ENCODE measurements at regions not wholly inside any gene's neighbourhood (a gene's known extent, or its start where the extent isn't known, plus 50 kb on each side); places are given as distances from the start of the nearest gene placed in this dataset.

DNA sequence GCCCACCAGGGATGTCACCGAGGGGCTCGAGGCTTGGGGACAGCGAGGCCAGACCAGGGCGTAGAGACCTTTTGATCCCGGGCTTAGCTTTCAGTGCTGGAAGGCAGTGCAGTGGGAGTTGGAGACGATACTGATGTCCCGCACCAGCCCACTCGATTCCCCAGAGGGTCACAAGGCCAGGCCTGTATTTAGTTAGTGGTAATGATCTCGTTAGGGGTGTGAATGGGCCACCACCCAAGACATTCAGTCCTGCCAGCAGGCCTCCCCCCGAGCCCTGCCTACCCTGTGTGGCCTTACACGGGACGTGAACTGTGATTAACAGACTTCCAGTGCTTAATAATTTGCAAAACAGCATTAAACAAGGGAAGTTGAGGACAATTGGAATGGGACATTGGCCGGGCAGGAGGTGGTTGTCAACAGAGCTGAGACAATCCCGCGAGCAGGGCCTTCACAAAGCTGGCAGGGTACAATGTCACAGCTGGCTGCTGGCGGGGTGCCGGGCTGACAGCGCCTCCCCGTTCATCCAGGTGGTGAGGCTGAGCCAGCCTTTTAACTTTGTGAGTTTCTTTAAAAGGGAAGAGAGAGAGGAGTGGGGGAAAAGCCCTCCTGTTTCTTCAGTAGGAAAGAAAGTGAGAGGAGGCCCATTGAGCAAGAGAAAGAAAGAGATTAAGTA is 175.3 kb upstream of the RALGAPA2 start:
- Histone ChIP-seq H3K27me3 (no peaks in the 10 kb centered on the region), H3K9me3 (replicated peaks in 1 of 3) (no peaks in the 10 kb centered on the region), H3K36me3 (replicated peaks in 1 of 2) (no peaks in the 10 kb centered on the region), H3K27ac (no peak overlapping the region), H3K4me1 (replicated peaks in 1 of 2) (no peaks in the 10 kb centered on the region), H3K4me3 (no peak overlapping the region)
- WGBS, 4 donors: 51 to 70% (median 69%) methylated on average over 13 to 19 of the region's 19 CpGs
- DNase-seq: no peak
- intact Hi-C loops (cut with DNase I): no loop called here
- TF ChIP-seq POLR2A (IDR thresholded peaks at IDR 0.05): no peak
- TF ChIP-seq, protein P1, sequence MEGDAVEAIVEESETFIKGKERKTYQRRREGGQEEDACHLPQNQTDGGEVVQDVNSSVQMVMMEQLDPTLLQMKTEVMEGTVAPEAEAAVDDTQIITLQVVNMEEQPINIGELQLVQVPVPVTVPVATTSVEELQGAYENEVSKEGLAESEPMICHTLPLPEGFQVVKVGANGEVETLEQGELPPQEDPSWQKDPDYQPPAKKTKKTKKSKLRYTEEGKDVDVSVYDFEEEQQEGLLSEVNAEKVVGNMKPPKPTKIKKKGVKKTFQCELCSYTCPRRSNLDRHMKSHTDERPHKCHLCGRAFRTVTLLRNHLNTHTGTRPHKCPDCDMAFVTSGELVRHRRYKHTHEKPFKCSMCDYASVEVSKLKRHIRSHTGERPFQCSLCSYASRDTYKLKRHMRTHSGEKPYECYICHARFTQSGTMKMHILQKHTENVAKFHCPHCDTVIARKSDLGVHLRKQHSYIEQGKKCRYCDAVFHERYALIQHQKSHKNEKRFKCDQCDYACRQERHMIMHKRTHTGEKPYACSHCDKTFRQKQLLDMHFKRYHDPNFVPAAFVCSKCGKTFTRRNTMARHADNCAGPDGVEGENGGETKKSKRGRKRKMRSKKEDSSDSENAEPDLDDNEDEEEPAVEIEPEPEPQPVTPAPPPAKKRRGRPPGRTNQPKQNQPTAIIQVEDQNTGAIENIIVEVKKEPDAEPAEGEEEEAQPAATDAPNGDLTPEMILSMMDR (IDR thresholded peaks at IDR 0.05): no peak

DNA sequence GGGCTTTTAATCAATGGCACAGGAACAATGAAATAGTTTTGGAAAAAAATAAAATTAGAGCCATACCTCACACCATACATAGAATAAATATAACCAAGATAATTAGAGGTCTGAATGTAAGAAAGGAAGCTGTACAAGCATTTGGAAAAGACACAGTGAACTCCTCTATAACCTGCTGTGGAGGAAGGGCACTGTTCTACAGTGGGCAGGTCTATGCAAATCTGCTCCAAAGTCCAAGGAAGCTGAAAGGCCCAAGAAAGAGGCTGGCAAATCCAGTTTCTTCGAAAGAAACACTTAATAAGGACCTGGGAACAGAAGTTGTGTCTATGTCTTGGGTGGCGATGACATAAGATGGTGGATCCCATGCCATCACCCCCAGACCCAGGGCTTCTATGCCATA is 169.4 kb upstream of the RALGAPA2 start:
- no peaks in the 10 kb centered on the region for H3K36me3 ChIP-seq (replicated peaks in 1 of 2)
- 67 to 83% (median 74%) methylated on average over 2 of the region's 2 CpGs for WGBS, 4 donors
- DNase-seq: no peak
- intact Hi-C loops (cut with DNase I): no loop called here
- no peaks in the 10 kb centered on the region for H3K9me3 ChIP-seq (replicated peaks in 1 of 3)
- H3K4me1 ChIP-seq (replicated peaks in 1 of 2): no peaks in the 10 kb centered on the region
- H3K4me3 ChIP-seq: no peak overlapping the region
- no peaks in the 10 kb centered on the region for H3K27me3 ChIP-seq
- TF ChIP-seq POLR2A (IDR thresholded peaks at IDR 0.05): no peak
- TF ChIP-seq, protein P1 (IDR thresholded peaks at IDR 0.05): no peak
- H3K27ac ChIP-seq: no peak overlapping the region

DNA sequence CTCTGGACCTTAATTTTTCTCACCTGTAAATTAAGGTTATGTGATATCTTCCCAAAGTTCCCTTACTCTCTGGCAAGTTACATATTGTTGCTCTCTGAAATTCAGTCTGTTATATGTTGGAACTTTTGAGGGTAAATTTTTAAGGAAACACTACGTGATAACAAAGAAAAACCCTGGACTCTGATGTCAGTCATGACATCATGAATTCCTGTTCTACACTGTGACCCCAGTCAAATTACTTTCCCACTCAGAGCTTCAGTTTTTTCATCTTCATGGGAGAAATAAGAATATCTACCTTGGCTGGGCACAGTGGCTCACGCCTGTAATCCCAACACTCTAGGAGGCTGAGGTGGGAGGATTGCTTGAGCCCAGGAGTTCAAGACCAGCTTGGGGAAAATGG is 164.6 kb upstream of the RALGAPA2 start:
- H3K36me3 ChIP-seq (replicated peaks in 1 of 2): no peaks in the 10 kb centered on the region
- intact Hi-C loops (cut with DNase I): no loop called here
- no peaks in the 10 kb centered on the region for H3K9me3 ChIP-seq (replicated peaks in 1 of 3)
- no peaks in the 10 kb centered on the region for H3K4me1 ChIP-seq (replicated peaks in 1 of 2)
- no peak overlapping the region for H3K4me3 ChIP-seq
- TF ChIP-seq, protein P1 (IDR thresholded peaks at IDR 0.05): no peak
- no peak for TF ChIP-seq POLR2A (IDR thresholded peaks at IDR 0.05)
- WGBS, 4 donors: 64 to 74% (median 70%) methylated on average over 2 of the region's 2 CpGs
- no peak for DNase-seq
- no peak overlapping the region for H3K27ac ChIP-seq
- H3K27me3 ChIP-seq: no peaks in the 10 kb centered on the region

DNA sequence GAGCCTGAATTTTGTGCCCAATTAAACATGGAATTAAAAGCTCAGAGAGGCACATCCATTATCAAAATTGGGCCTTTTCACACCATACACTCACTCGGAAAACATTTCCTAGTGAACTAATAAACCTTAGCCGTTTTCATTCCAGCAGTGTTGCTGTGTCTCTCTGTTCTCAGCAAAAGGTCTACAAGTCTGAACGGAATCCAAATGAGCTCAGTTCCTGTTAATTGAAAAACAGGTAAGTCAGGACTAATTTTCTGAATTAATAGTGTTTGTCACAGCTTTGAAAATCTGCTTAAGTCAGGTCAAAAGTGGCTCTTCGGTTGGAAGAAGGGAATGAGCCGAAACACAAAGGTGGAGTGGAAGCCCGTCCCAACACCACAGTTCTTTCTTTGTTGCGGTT is 163.3 kb upstream of the RALGAPA2 start:
- no peaks in the 10 kb centered on the region for H3K4me1 ChIP-seq (replicated peaks in 1 of 2)
- H3K27ac ChIP-seq: no peak overlapping the region
- intact Hi-C loops (cut with DNase I): no loop called here
- H3K9me3 ChIP-seq (replicated peaks in 1 of 3): no peaks in the 10 kb centered on the region
- TF ChIP-seq, protein P1 (IDR thresholded peaks at IDR 0.05): no peak
- no peaks in the 10 kb centered on the region for H3K27me3 ChIP-seq
- 64 to 82% (median 77%) methylated on average over 7 of the region's 7 CpGs for WGBS, 4 donors
- H3K36me3 ChIP-seq (replicated peaks in 1 of 2): no peaks in the 10 kb centered on the region
- DNase-seq: no peak
- no peak overlapping the region for H3K4me3 ChIP-seq

Data from adrenal gland (tissue), 9 donors.